Fibroblast of lung (primary cell): ENCODE measurements at regions not wholly inside any gene's neighbourhood (a gene's known extent, or its start where the extent isn't known, plus 50 kb on each side); places are given as distances from the start of the nearest gene placed in this dataset.

Source experiments
- DNase-seq, 2 donors: peaks; one replicate each; pipeline versions ENCODE4 v3.0.0 to v3.0.0-alpha.2; 2010; ENCODE audit warnings: low read depth in 2 of 2
- H2AFZ ChIP-seq: 2 replicates; pipeline ENCODE4 v1.5.1; 2012; ENCODE audit warnings: low read length, control low read depth, inconsistent platforms
- H3K27ac ChIP-seq: 2 replicates; pipeline ENCODE4 v1.5.1; 2011; ENCODE audit warnings: low read length, control low read depth; ENCODE audit not compliant: insufficient read depth
- H3K27me3 ChIP-seq: 2 replicates; pipeline ENCODE4 v1.5.1; 2011; ENCODE audit warnings: mild to moderate bottlenecking, low read length; ENCODE audit not compliant: control insufficient read depth, insufficient read depth
- H3K36me3 ChIP-seq: 2 replicates; pipeline ENCODE4 v1.5.1; 2011; ENCODE audit warnings: low read length; ENCODE audit not compliant: control insufficient read depth, insufficient read depth
- H3K4me1 ChIP-seq: 2 replicates; pipeline ENCODE4 v1.5.1; 2011; ENCODE audit warnings: low read length; ENCODE audit not compliant: control insufficient read depth, insufficient read depth; ENCODE audit errors: extremely low read depth
- H3K4me2 ChIP-seq: 2 replicates; pipeline ENCODE4 v1.5.1; 2011; ENCODE audit warnings: low read length, control low read depth; ENCODE audit not compliant: insufficient read depth; ENCODE audit errors: extremely low read depth
- H3K4me3 ChIP-seq, 4 experiments: fragments of 200-600 bp in 1 of 4; sonication (generic) in 1 of 4; replicated peaks in 1 of 4; 2 replicates each; pipeline ENCODE4 v1.5.1; 2011 to 2016; ENCODE audit warnings: low read length in 4 of 4, low read depth in 3 of 4, mild to moderate bottlenecking in 3 of 4, control low read depth in 2 of 4, inconsistent platforms in 1 of 4, mixed read lengths in 1 of 4; ENCODE audit not compliant: insufficient read depth in 1 of 4; ENCODE audit errors: control extremely low read depth in 1 of 4
- H3K79me2 ChIP-seq: 2 replicates; pipeline ENCODE4 v1.5.1; 2012; ENCODE audit warnings: mild to moderate bottlenecking, low read length, inconsistent platforms; ENCODE audit not compliant: control insufficient read depth, insufficient read depth
- H3K9ac ChIP-seq: 2 replicates; pipeline ENCODE4 v1.5.1; 2011; ENCODE audit warnings: mild to moderate bottlenecking, low read length, control low read depth; ENCODE audit not compliant: insufficient read depth
- H3K9me3 ChIP-seq: 2 replicates; pipeline ENCODE4 v1.5.1; 2012; ENCODE audit warnings: low read depth, low read length; ENCODE audit not compliant: control insufficient read depth, insufficient read depth
- H4K20me1 ChIP-seq: 2 replicates; pipeline ENCODE4 v1.5.1; 2011; ENCODE audit warnings: low read length; ENCODE audit not compliant: control insufficient read depth, insufficient read depth; ENCODE audit errors: extremely low read depth
- CTCF ChIP-seq, 2 donors: IDR thresholded peaks in 1 of 2; conservative IDR thresholded peaks in 1 of 2; 1 replicate in 1 of 2; 2 replicates in 1 of 2; pipeline ENCODE4 v1.5.1; 2011 to 2012; ENCODE audit warnings: low read length in 2 of 2, control low read depth in 1 of 2, inconsistent platforms in 1 of 2, low read depth in 1 of 2, mild to moderate bottlenecking in 1 of 2
- EZH2 ChIP-seq: IDR thresholded peaks from 2 replicates; pipeline ENCODE4 v1.5.1; 2012; ENCODE audit warnings: low read length, control low read depth, mild to moderate bottlenecking; ENCODE audit errors: missing control alignments

- no peaks in the 10 kb centered on the region for H3K4me1 ChIP-seq
- TF ChIP-seq CTCF (conservative IDR thresholded peaks at IDR 0.05 in 1 of 2, IDR thresholded peaks at IDR 0.05 in 1 of 2; ENCODE audit: low read depth in 1 of 2, low read length in 2 of 2) (no peak), EZH2 (no peak)
- H3K4me2 ChIP-seq = no peak overlapping the region
- H2AFZ ChIP-seq = no peak overlapping the region
- no peaks in the 10 kb centered on the region for H4K20me1 ChIP-seq
- no peak for DNase-seq
- no peak overlapping the region for H3K27ac ChIP-seq
- no peaks in the 10 kb centered on the region for H3K27me3 ChIP-seq
- H3K79me2 ChIP-seq = no peaks in the 10 kb centered on the region
- no peaks in the 10 kb centered on the region for H3K36me3 ChIP-seq
- H3K9ac ChIP-seq = no peak overlapping the region
- H3K4me3 ChIP-seq = no peak overlapping the region
- H3K9me3 ChIP-seq = no peaks in the 10 kb centered on the region
Observed at GRCh38 chrX:67044866-67045265, 406.0 kb upstream of the EDA2R start.

- no peaks in the 10 kb centered on the region for H3K9me3 ChIP-seq
Observed at GRCh38 chrX:67044029-67044653, 405.3 kb upstream of the EDA2R start.

GRCh38 chrX:67004451-67004850 is 365.6 kb upstream of the EDA2R start:
- no peaks in the 10 kb centered on the region for H3K36me3 ChIP-seq

More at GRCh38 chrX:67044029-67044653, 405.3 kb upstream of the EDA2R start:
- no peak overlapping the region for H3K27ac ChIP-seq
- no peak overlapping the region for H3K4me2 ChIP-seq
- H2AFZ ChIP-seq = no peak overlapping the region
- H3K4me1 ChIP-seq = no peaks in the 10 kb centered on the region
- H3K27me3 ChIP-seq = no peaks in the 10 kb centered on the region
- H3K4me3 ChIP-seq = no peak overlapping the region
- TF ChIP-seq CTCF (conservative IDR thresholded peaks at IDR 0.05 in 1 of 2, IDR thresholded peaks at IDR 0.05 in 1 of 2; ENCODE audit: low read depth in 1 of 2, low read length in 2 of 2) (no peak), EZH2 (no peak)
- no peaks in the 10 kb centered on the region for H3K79me2 ChIP-seq
- no peaks in the 10 kb centered on the region for H4K20me1 ChIP-seq
- DNase-seq = no peak
- H3K9ac ChIP-seq = no peak overlapping the region
- H3K36me3 ChIP-seq = no peaks in the 10 kb centered on the region

More at GRCh38 chrX:67004451-67004850, 365.6 kb upstream of the EDA2R start:
- H3K4me3 ChIP-seq = no peak overlapping the region
- TF ChIP-seq CTCF (conservative IDR thresholded peaks at IDR 0.05 in 1 of 2, IDR thresholded peaks at IDR 0.05 in 1 of 2; ENCODE audit: low read depth in 1 of 2, low read length in 2 of 2) = no peak
- no peak for TF ChIP-seq EZH2
- H4K20me1 ChIP-seq = no peaks in the 10 kb centered on the region
- H3K27ac ChIP-seq = no peak overlapping the region
- no peaks in the 10 kb centered on the region for H3K79me2 ChIP-seq
- no peak for DNase-seq
- H2AFZ ChIP-seq = no peak overlapping the region
- H3K9ac ChIP-seq = no peak overlapping the region
- no peaks in the 10 kb centered on the region for H3K9me3 ChIP-seq
- no peaks in the 10 kb centered on the region for H3K27me3 ChIP-seq
- H3K4me1 ChIP-seq = no peaks in the 10 kb centered on the region
- no peak overlapping the region for H3K4me2 ChIP-seq
